ENCODE measurements at regions not wholly inside any gene's neighbourhood (a gene's known extent, or its start where the extent isn't known, plus 50 kb on each side); places are given as distances from the start of the nearest gene placed in this dataset.

DNA sequence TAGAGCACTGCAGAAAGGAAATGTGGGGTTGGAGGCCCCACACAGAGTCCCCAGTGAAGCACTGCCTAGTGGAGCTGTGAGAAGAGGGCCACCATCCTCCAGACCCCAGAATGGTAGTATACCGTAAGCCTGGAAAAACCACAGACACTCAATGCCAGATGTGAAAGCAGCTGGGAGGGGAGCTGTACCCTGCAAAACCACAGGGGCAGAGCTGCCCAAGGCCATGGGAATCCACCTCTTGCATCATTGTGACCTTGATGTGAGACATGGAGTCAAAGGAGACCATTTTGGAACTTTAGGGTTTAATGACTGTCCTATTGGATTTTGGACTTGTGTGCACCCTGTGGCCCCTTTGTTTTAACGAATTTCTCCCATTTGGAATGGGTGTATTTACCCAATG lies 75.3 kb upstream of the SERPINE2 start:
- TF ChIP-seq, protein P1, sequence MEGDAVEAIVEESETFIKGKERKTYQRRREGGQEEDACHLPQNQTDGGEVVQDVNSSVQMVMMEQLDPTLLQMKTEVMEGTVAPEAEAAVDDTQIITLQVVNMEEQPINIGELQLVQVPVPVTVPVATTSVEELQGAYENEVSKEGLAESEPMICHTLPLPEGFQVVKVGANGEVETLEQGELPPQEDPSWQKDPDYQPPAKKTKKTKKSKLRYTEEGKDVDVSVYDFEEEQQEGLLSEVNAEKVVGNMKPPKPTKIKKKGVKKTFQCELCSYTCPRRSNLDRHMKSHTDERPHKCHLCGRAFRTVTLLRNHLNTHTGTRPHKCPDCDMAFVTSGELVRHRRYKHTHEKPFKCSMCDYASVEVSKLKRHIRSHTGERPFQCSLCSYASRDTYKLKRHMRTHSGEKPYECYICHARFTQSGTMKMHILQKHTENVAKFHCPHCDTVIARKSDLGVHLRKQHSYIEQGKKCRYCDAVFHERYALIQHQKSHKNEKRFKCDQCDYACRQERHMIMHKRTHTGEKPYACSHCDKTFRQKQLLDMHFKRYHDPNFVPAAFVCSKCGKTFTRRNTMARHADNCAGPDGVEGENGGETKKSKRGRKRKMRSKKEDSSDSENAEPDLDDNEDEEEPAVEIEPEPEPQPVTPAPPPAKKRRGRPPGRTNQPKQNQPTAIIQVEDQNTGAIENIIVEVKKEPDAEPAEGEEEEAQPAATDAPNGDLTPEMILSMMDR (IDR thresholded peaks at IDR 0.05), result no peak
- no peak for TF ChIP-seq EZH2 (IDR thresholded peaks at IDR 0.05)
- no peak for TF ChIP-seq EZH2phosphoT487 (IDR thresholded peaks at IDR 0.05)
